ENCODE measurements at regions not wholly inside any gene's neighbourhood (a gene's known extent, or its start where the extent isn't known, plus 50 kb on each side); places are given as distances from the start of the nearest gene placed in this dataset.
"Not testable (repeated sequence)": the region's sequence is repeated elsewhere in the genome, so short reads cannot be mapped to it uniquely, and the experiment has no call there.

DNA sequence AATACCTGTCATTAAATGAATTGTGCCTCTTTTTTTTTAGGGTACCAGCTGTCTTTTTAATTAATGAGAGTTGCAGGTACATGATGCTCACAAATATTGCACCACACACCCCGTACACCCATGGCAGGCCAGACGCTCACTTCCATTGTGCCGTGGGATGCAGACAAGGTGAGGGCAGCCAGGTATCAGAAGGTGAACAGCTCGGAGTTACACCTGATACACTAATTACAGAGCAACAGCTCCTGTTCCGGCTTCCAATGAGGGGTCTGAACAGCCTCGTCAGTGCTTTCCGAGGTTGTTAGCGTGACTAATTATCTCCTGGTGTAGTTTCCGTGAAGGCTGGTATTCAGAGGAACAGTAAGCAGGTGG, 442.8 kb downstream of the ZNF516 start:
- Histone ChIP-seq H3K27ac (ENCODE audit: low read depth, low read length) (no peak overlapping the region), H3K4me1 (ENCODE audit: control insufficient read depth, insufficient read depth, low read length, unreplicated experiment) (no peaks in the 10 kb centered on the region), H3K27me3 (ENCODE audit: insufficient read depth, low read length) (peaks cover 12% of the 10 kb centered on the region), H3K79me2 (ENCODE audit: control insufficient read depth, insufficient read depth, low read length, unreplicated experiment) (no peaks in the 10 kb centered on the region), H3K36me3 (ENCODE audit: insufficient read depth, low read length) (no peaks in the 10 kb centered on the region), H3K4me3 (ENCODE audit: low read depth, low read length) (no peak overlapping the region), H2AFZ (ENCODE audit: low read length, unreplicated experiment) (no peak overlapping the region)

DNA sequence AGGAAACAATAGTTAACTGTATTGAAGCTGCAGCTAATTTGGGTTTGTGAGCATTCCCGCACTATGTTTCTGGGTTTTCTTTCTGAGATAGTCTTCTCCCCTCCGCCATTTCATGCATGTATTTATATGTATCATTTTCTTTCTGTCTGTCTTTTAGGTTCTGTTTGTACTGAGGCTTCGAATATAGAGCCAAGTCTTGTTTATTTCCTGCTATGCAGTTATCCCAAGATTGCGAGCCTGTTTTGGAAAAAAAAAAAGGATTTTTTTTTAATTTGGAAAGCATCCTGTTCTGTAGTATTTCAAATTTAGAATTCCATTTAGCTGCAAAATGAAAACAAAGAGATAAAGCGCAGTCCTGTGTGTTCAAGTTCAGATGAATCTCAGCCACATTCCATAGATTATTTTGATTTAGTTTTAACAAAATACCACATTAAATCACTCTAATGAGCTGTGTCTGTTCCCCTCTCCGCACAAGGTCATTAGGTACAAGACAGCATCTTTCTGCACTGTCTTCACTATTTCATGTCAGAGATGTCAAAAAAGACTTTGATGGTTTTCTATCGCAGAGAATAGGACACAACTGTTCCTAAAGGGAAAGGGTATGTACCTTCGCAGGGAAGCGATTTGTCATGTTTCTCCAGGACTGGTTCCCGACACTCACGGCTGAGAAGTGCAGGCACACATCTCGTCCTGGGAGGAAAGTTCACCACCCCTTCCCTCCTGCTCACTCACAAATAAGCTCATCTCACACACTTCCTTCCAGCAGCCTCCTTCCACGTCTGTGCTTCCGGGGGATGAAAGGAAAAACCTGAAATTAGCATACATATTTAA, 443.4 kb downstream of the ZNF516 start:
- H3K4me3 ChIP-seq (ENCODE audit: low read depth, low read length) = no peak overlapping the region
- H3K4me1 ChIP-seq (ENCODE audit: control insufficient read depth, insufficient read depth, low read length, unreplicated experiment) = no peaks in the 10 kb centered on the region
- H3K36me3 ChIP-seq (ENCODE audit: insufficient read depth, low read length) = no peaks in the 10 kb centered on the region
- peaks cover 6% of the 10 kb centered on the region; the same call in 1 of the 2 replicates for H3K27me3 ChIP-seq (ENCODE audit: insufficient read depth, low read length)
- H2AFZ ChIP-seq (ENCODE audit: low read length, unreplicated experiment) = no peak overlapping the region
- no peak overlapping the region for H3K27ac ChIP-seq (ENCODE audit: low read depth, low read length)
- no peaks in the 10 kb centered on the region for H3K79me2 ChIP-seq (ENCODE audit: control insufficient read depth, insufficient read depth, low read length, unreplicated experiment)

DNA sequence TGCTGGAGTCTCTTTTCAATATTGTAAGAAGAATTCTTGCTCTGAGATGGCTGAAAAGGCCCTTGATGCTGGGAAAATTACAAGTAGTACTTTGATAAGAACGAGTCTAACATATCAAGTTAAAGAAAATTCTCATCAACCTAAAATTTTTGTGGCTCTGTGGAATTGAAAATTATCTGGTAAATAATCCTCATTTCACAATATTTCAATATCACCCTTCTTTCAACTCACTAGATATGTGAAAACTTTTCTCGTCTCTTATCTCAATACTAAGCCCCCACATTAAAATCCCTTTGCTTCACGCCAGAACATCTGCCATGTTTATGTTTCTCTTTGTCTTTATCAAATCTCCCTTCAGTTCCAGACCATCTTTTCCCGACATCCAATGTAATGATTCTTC, 448.8 kb downstream of the ZNF516 start:
- H2AFZ ChIP-seq (ENCODE audit: low read length, unreplicated experiment) = no peak overlapping the region
- no peaks in the 10 kb centered on the region for H3K36me3 ChIP-seq (ENCODE audit: insufficient read depth, low read length)
- H3K4me1 ChIP-seq (ENCODE audit: control insufficient read depth, insufficient read depth, low read length, unreplicated experiment) = no peaks in the 10 kb centered on the region
- H3K4me3 ChIP-seq (ENCODE audit: low read depth, low read length) = no peak overlapping the region
- H3K27ac ChIP-seq (ENCODE audit: low read depth, low read length) = no peak overlapping the region
- H3K79me2 ChIP-seq (ENCODE audit: control insufficient read depth, insufficient read depth, low read length, unreplicated experiment) = no peaks in the 10 kb centered on the region
- no peaks in the 10 kb centered on the region for H3K27me3 ChIP-seq (ENCODE audit: insufficient read depth, low read length)

DNA sequence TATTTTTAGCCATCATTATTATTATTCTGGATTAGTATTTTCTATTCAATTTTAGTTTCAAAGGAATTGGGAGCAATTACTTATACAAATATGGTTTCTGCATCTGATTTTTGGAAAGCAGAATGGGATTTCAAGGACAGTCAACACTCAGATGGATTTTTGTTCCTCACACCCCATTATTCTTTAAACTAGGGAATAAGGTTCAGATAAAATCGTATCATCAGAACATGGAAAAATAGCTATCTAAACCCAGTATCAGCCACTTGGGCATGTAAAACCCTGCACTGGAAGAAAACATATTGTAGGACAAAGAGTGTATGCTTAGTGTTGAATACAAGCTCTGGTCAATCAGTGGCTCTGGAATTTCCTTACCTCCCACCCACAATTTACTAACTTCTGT, 452.5 kb downstream of the ZNF516 start:
- H3K4me1 ChIP-seq (ENCODE audit: control insufficient read depth, insufficient read depth, low read length, unreplicated experiment) = no peaks in the 10 kb centered on the region
- no peaks in the 10 kb centered on the region for H3K27me3 ChIP-seq (ENCODE audit: insufficient read depth, low read length)
- H3K27ac ChIP-seq (ENCODE audit: low read depth, low read length) = no peak overlapping the region
- no peak overlapping the region for H3K4me3 ChIP-seq (ENCODE audit: low read depth, low read length)
- no peak overlapping the region for H2AFZ ChIP-seq (ENCODE audit: low read length, unreplicated experiment)
- no peaks in the 10 kb centered on the region for H3K36me3 ChIP-seq (ENCODE audit: insufficient read depth, low read length)
- H3K79me2 ChIP-seq (ENCODE audit: control insufficient read depth, insufficient read depth, low read length, unreplicated experiment) = no peaks in the 10 kb centered on the region

DNA sequence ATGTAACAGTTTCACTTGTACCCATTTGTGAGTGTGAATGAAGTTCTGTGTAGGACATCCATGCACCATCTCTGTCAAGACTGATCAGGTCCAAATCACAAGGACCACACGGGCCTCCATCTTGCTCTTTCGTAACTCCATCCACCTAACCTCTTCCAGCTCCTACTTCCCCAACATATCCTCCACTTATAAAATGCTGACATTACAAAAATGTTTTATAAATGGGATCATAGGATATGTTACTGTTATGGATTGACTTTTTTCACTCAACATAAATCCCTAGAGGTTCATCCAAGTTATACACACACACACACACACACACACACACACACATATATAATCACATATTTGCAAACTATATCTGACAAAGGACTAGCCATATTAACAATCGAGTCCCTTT, 476.8 kb downstream of the ZNF516 start:
- no peak overlapping the region for H2AFZ ChIP-seq (ENCODE audit: low read length, unreplicated experiment)
- no peaks in the 10 kb centered on the region for H3K27me3 ChIP-seq (ENCODE audit: insufficient read depth, low read length)
- no peak overlapping the region for H3K27ac ChIP-seq (ENCODE audit: low read depth, low read length)
- H3K4me3 ChIP-seq (ENCODE audit: low read depth, low read length) = no peak overlapping the region
- no peaks in the 10 kb centered on the region for H3K4me1 ChIP-seq (ENCODE audit: control insufficient read depth, insufficient read depth, low read length, unreplicated experiment)
- H3K36me3 ChIP-seq (ENCODE audit: insufficient read depth, low read length) = no peaks in the 10 kb centered on the region
- no peaks in the 10 kb centered on the region for H3K79me2 ChIP-seq (ENCODE audit: control insufficient read depth, insufficient read depth, low read length, unreplicated experiment)

DNA sequence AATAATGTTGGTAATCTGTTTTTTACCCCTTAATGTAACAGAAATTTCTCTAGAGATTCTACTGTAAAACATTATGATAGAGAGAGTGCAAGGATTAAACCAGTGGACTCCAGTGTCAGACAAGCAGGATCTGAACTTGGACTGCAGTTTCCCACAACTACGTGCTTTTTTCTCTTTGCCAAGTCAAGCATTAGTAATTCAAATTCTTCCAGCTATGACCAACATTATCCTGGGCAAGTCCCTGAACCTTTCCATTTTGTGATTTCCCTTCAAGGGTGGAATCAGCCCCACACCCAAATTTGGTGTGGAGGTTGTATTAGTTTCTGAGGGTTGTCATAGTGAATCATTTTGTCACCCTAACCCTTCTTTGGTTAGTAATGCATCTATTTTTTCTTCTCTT, 482.0 kb downstream of the ZNF516 start:
- H3K36me3 ChIP-seq (ENCODE audit: insufficient read depth, low read length) = no peaks in the 10 kb centered on the region
- no peak overlapping the region for H3K4me3 ChIP-seq (ENCODE audit: low read depth, low read length)
- no peak overlapping the region for H3K27ac ChIP-seq (ENCODE audit: low read depth, low read length)
- H3K79me2 ChIP-seq (ENCODE audit: control insufficient read depth, insufficient read depth, low read length, unreplicated experiment) = no peaks in the 10 kb centered on the region
- H3K27me3 ChIP-seq (ENCODE audit: insufficient read depth, low read length) = no peaks in the 10 kb centered on the region
- no peak overlapping the region for H2AFZ ChIP-seq (ENCODE audit: low read length, unreplicated experiment)
- no peaks in the 10 kb centered on the region for H3K4me1 ChIP-seq (ENCODE audit: control insufficient read depth, insufficient read depth, low read length, unreplicated experiment)

DNA sequence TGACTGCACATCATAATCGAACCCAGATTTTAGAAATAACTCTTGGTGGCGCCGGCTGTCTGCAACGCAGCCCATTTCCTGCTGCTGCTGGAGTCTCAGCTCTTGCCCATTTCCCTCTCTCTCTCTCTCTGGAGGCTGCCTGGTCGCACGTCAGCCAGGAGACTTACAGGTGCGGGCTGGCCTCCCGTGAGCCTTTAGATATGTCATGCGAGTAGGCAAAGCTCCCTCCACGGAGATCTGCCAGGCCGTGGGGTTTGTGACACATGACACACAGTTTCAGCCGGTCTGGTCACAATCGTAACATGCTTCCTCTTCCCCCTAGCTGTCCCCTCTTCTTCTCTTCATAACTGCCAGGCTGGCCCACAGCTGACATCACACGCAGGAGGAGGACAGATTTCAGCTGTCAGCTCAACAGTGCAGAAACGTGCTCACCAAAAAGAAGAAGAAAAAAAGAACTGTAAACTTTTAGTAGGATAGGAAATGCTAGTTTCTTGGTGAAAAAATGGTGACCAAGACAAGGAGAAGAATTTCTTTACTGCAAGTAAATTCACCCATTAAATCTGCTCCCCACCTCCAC, 489.3 kb downstream of the ZNF516 start:
- Histone ChIP-seq H3K79me2 (ENCODE audit: control insufficient read depth, insufficient read depth, low read length, unreplicated experiment) (no peaks in the 10 kb centered on the region), H3K36me3 (ENCODE audit: insufficient read depth, low read length) (no peaks in the 10 kb centered on the region), H2AFZ (ENCODE audit: low read length, unreplicated experiment) (no peak overlapping the region), H3K4me3 (ENCODE audit: low read depth, low read length) (no peak overlapping the region), H3K27ac (ENCODE audit: low read depth, low read length) (no peak overlapping the region), H3K27me3 (ENCODE audit: insufficient read depth, low read length) (no peaks in the 10 kb centered on the region), H3K4me1 (ENCODE audit: control insufficient read depth, insufficient read depth, low read length, unreplicated experiment) (no peaks in the 10 kb centered on the region)

DNA sequence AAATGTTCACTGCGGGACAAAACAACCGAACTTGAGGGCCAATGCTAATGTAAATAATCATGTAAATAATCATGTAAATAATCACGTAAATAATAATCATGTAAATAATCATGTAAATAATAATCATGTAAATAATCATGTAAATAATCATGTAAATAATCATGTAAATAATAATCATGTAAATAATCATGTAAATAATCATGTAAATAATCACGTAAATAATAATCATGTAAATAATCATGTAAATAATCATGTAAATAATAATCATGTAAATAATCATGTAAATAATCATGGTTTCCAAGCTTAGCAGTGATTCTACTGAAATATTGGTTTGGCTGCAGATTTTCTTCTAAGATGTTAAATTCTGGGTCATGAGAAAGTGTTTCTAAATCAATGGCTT, 507.1 kb downstream of the ZNF516 start:
- not testable (repeated sequence) for H3K36me3 ChIP-seq (ENCODE audit: insufficient read depth, low read length); H3K79me2 ChIP-seq (ENCODE audit: control insufficient read depth, insufficient read depth, low read length, unreplicated experiment); H2AFZ ChIP-seq (ENCODE audit: low read length, unreplicated experiment); H3K4me1 ChIP-seq (ENCODE audit: control insufficient read depth, insufficient read depth, low read length, unreplicated experiment); H3K27ac ChIP-seq (ENCODE audit: low read depth, low read length); H3K27me3 ChIP-seq (ENCODE audit: insufficient read depth, low read length); H3K4me3 ChIP-seq (ENCODE audit: low read depth, low read length)

DNA sequence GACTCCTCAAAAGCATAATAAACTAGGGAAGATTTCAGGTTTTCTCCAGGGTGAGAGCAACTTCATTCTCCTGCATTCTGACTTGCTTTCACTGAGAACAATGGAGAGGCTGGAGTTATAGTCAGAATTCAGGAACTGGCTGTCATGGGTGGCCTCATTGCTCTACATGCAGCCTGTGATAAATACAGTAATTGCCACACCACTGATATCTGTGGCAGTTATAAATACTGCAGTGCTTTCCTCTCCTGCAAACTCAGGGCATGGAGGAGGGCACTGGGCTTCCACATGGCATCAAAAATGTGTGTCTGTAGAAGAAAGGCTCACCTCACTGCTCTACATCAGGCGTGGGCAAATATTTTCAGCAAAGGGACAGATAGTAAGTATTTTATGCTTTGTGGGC, 510.2 kb downstream of the ZNF516 start:
- Histone ChIP-seq H3K4me1 (ENCODE audit: control insufficient read depth, insufficient read depth, low read length, unreplicated experiment) (no peaks in the 10 kb centered on the region), H3K4me3 (ENCODE audit: low read depth, low read length) (no peak overlapping the region), H3K27me3 (ENCODE audit: insufficient read depth, low read length) (no peaks in the 10 kb centered on the region), H3K36me3 (ENCODE audit: insufficient read depth, low read length) (no peaks in the 10 kb centered on the region), H2AFZ (ENCODE audit: low read length, unreplicated experiment) (no peak overlapping the region), H3K79me2 (ENCODE audit: control insufficient read depth, insufficient read depth, low read length, unreplicated experiment) (no peaks in the 10 kb centered on the region), H3K27ac (ENCODE audit: low read depth, low read length) (no peak overlapping the region)

DNA sequence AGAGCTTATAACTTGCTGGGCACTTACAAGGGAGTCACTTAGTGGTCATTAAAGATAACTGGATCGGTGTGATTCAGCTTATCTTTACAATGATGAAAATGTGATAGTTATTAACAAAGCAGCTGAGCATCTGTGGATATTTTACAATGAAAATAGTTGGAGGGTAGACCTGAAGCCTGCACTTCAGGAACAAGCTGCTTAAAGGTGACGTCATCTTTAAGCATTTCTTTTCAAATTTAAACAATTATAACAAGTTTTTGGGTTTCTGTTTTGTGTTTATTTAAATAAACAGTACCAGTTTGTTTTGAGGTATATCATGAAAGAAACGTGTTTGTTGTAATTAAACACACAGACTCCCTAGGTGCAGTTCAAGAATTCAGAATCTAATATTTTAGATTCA, 513.9 kb downstream of the ZNF516 start:
- no peaks in the 10 kb centered on the region for H3K79me2 ChIP-seq (ENCODE audit: control insufficient read depth, insufficient read depth, low read length, unreplicated experiment)
- no peaks in the 10 kb centered on the region for H3K36me3 ChIP-seq (ENCODE audit: insufficient read depth, low read length)
- no peak overlapping the region for H2AFZ ChIP-seq (ENCODE audit: low read length, unreplicated experiment)
- H3K27me3 ChIP-seq (ENCODE audit: insufficient read depth, low read length) = no peaks in the 10 kb centered on the region
- H3K4me1 ChIP-seq (ENCODE audit: control insufficient read depth, insufficient read depth, low read length, unreplicated experiment) = no peaks in the 10 kb centered on the region
- no peak overlapping the region for H3K27ac ChIP-seq (ENCODE audit: low read depth, low read length)
- H3K4me3 ChIP-seq (ENCODE audit: low read depth, low read length) = no peak overlapping the region

DNA sequence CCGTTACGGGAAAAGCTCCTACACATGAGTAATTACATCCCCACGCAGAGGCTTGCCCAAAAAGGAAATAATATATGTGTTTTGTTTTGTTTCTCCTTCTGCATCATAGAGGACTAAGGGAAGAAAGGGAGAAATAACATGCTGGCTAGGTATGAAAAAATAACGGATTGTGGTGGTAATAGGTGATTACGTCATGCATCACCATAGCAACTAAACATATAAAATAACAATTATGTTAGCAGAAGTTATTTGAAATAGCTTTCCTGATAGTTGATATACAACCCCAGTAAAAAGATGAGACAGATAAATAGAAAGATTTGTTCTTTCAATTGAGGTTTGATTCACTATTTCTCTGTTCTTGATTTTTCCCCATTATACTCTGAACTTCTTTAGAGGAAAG, 518.0 kb downstream of the ZNF516 start:
- no peaks in the 10 kb centered on the region for H3K27me3 ChIP-seq (ENCODE audit: insufficient read depth, low read length)
- H3K79me2 ChIP-seq (ENCODE audit: control insufficient read depth, insufficient read depth, low read length, unreplicated experiment) = no peaks in the 10 kb centered on the region
- peak overlapping the region; percentile 75 for H3K4me3 ChIP-seq (ENCODE audit: low read depth, low read length)
- H3K27ac ChIP-seq (ENCODE audit: low read depth, low read length) = peak overlapping the region; percentile 84
- H3K4me1 ChIP-seq (ENCODE audit: control insufficient read depth, insufficient read depth, low read length, unreplicated experiment) = no peaks in the 10 kb centered on the region
- H2AFZ ChIP-seq (ENCODE audit: low read length, unreplicated experiment) = peak overlapping the region; percentile 81
- H3K36me3 ChIP-seq (ENCODE audit: insufficient read depth, low read length) = no peaks in the 10 kb centered on the region

All from ACC112 (cell line).